GM18517 (cell line): ENCODE measurements at regions not wholly inside any gene's neighbourhood (a gene's known extent, or its start where the extent isn't known, plus 50 kb on each side); places are given as distances from the start of the nearest gene placed in this dataset.

Source experiments
- ATAC-seq: cut with Tn5 transposase; IDR thresholded peaks from one replicate; pipeline ENCODE4 v1.9.1; 2021; ENCODE audit warnings: mild to moderate bottlenecking, moderate library complexity; ENCODE audit not compliant: unreplicated experiment

GRCh38 chr5:3811116-3811515 is 215.5 kb downstream of the IRX1 start:
- ATAC-seq, result no peak

DNA sequence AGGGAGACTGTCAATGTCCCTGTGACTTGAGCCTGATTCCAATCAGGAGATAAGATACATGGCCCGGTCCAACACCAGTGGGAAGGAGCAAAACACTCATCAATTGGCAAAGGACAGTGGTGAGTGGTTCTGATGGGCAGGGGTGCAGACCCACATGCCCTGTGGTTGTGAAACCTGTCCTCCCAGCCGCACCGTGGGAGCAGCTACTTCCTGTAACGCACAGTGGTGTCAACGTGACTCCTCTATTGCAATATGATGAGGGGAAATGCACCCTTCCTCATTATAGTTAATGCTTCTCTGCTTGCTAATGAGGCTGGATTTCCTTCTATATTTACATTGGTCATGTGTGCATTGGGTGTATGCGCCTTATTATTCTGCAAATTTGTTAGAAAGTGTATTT is 223.0 kb downstream of the IRX1 start:
- no peak for ATAC-seq

- ATAC-seq, result no peak
Observed at GRCh38 chr5:3825531-3826451, 230.2 kb downstream of the IRX1 start.

DNA sequence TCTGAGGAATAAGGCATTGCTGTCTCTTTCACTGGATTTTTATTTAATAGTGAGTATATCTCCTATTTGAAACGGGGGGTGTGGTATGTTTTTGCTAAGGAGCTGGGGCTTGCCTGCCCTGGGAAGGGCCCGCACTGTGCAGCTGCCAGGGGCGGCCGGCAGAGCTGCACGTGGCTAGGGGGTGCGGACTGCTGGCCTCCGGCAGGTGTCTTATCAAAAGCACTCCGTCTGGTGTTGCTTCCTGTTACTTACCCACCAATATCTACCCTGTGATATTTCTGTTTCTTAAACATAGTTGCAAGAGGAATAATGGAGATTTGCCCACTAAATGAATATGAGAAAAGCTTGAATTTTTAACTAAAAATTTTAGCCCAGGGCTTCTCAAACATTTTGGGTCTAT is 232.0 kb downstream of the IRX1 start:
- no peak for ATAC-seq

DNA sequence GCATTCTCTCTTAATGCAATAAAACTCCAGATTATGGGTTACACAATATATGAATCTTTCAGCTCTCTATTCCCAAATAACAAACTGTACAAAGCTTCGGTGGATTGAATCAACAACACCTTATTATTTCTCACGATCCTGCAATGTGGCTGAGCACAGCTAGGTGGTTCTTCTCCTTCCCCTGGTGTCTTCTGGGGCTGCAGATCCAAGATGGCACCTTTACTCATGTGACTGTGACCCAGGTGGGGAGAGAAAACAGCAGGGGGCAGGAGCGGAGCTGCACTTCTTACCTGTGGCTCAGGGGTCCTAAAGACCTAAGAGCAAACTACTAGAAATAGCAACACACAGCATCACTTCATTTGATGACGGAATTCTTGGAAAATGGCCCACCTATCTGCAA is 233.1 kb downstream of the IRX1 start:
- ATAC-seq, result no peak

DNA sequence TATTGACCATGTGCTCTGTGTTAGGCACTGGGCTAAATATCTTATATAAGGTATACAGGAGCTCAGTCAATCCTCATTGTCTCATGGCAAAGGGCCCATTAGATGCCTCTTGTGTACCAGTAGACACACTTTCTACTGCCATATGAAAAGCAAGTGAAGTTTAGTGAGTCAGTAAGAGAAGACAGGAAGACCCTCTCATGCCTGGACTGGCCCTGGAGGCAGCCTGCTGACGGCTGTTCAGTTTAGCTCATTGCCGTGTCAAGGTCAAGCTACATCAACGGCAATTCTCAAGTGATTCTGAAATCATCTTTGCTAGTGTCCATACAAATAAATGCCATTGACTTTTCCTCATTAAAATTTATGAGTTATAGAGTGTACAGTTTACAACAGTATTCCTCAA is 237.9 kb downstream of the IRX1 start:
- ATAC-seq, result no peak

DNA sequence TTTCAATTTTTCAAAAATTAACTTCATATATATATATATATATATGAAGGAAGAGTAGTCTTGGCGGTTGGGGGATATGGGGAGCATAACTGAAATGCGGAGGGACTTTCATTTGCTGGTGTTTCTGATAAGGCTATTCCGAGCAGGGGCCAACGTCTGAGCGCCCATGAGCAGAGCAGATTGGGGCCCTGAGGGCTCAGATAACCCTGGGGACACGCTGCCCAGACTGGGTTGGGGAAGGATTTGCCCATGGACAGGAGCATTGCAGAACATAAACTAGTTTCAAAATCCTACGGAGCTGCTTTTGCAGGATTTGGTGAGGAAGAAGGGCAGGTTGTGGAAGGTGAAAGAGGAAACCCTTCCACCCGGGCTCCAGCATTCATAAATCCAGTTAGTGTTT is 240.2 kb downstream of the IRX1 start:
- no peak for ATAC-seq

DNA sequence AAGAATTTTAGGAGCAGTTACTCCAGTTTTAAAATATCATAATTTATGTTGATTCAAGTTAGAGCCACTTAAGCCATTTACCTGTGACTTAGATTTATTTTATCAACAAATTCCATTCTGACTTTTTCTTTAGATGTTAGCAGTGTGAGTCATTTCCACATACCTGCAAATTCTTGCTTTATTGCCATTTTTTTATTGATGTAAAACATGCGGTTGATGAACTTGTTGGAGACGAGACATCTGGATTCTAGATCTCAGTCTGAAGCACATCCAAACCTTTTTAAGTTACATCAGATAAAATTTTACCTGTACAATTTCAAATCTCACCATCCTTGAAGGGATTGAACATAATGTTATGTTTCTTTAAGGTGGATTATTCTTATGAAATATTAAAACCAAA is 240.9 kb downstream of the IRX1 start:
- ATAC-seq, result no peak

GRCh38 chr5:3837506-3837905 is 241.9 kb downstream of the IRX1 start:
- no peak for ATAC-seq

GRCh38 chr5:3839151-3839550 is 243.5 kb downstream of the IRX1 start:
- no peak for ATAC-seq

DNA sequence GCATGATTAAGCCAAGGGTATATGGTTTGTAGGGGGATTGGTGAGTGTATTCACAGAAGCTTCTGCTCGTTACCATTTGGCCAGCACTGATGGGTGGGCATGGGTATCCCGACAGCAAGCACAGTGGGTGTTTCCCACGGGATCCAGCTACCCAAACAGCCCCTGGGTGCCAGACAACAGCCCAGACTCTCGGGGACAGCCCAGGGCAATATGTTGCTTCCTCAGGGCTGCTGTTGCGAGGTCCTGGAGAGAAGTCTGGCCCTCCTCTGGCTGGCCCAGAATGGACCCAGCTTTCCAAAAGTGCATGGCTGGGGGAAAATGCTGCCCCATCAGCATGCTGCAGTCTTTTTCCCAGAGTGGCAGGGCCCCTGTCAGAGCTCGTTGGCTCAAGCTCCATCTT is 247.0 kb downstream of the IRX1 start:
- ATAC-seq, result no peak

DNA sequence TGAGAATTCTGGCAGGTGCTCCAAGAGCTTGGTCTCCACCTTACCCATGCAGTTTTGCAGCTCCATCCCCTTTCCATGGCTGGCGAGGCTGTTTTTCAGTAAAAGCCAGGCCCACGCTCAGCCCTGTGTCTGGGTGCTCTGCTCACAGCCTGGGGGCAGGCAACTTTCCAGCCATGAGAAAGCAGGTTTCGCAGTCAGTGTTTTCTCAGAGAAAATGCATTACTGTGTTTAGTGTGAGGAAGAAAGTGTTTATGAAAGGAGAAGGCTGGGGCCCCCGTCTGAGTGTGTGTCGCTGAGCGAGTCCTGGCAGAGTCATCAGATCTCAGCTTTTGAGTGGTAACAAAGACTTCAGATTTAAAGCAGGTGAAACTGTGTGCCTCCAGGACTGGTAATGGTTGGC is 248.1 kb downstream of the IRX1 start:
- no peak for ATAC-seq

DNA sequence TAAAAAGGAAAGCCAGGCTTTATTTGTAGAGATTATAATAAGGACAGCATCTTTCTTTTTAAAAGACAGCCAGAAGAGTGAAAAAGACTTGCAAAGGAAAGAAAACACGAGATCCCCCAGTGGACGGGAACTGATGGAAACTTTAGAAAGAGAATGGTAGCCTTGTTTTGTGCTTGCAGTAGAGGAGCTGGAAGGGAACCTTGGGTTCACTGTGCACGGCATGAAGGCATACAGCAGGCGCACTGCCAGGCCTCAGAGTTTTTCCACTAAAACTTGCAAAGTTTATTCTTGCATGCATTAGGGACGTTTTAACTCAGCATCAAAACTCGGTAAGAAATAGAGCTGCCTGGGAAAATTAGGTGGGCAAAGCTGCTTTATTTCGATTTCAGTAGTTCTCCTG is 248.6 kb downstream of the IRX1 start:
- ATAC-seq, result no peak

- no peak for ATAC-seq
Observed at GRCh38 chr5:3845230-3845629, 249.6 kb downstream of the IRX1 start.

DNA sequence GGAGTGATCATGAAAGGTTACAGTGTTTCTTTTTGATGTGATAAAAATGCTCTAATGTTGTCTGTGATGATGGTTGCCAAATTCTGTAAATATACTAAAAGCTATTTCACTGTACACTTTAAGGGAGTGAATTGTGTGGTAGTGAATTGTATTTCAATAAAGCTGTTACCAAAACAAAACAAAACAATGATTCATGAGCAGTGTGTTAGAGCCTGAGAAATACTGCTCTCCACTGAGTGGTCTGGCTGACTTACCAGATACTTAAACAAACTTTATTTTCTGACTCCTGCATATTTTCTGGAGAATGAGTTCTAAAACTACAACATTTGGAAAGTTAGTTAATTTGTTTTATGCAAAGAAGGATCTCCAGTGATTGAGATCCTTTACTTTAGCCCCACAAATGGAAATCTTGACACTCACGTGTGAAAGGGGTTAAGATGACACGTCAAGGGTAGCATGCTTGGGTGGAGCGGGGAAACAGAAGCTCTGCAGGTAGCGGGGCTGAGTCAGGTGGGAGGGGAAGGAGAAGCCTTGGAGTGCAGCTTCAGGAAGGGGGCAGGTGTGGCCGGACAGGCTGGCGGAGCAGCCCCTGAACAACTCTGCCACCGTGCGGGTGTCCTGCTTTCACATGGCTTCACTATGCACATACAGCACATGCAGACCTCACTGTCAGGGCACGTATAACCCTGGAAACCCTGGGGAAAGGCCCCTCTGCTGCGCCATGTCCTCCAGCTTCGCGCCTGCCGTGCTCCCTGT is 256.7 kb downstream of the IRX1 start:
- ATAC-seq, result no peak

GRCh38 chr5:3853362-3853761 is 257.7 kb downstream of the IRX1 start:
- ATAC-seq, result no peak

GRCh38 chr5:3854188-3854821 is 258.7 kb downstream of the IRX1 start:
- ATAC-seq, result no peak

DNA sequence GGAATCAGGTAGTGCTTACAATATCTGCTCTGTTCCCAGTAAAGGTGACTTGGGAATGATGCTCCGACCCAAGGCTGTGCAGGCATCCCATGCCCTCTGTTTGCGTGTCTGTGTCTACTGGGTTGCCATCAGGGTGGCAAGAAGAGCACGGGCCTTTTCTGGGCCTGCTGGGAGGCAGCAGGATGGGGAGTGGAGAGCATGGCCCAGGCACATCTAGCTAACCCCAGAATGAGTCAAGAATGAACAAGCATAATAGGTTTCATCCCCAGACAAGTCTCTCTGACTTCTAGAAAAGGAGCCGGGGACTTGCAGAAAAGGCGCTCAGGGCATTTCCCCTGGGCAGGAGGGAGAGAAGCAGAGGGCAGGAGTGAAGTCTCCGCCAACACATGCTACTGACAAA is 260.4 kb downstream of the IRX1 start:
- ATAC-seq, result no peak

GRCh38 chr5:3858524-3858923 is 262.9 kb downstream of the IRX1 start:
- ATAC-seq, result no peak

DNA sequence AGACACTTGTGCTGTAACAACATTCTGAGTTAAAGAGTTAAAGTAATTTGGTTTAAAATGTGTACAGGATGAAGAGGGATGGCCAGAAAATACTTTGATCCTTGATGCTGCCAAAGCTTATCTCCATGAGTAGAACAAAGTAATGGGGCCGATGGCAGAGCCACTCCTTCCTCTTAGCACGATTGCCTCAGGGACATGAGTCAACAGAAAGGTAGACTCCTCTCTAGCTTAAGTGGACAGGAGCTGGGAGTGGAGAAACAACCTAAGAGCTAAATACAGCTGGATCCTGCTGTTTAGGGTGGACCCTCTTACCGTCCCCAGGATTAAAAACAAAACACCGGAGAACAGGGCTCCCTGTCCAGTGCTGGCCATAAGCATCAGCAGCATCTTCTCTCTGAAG is 267.3 kb downstream of the IRX1 start:
- ATAC-seq, result no peak

DNA sequence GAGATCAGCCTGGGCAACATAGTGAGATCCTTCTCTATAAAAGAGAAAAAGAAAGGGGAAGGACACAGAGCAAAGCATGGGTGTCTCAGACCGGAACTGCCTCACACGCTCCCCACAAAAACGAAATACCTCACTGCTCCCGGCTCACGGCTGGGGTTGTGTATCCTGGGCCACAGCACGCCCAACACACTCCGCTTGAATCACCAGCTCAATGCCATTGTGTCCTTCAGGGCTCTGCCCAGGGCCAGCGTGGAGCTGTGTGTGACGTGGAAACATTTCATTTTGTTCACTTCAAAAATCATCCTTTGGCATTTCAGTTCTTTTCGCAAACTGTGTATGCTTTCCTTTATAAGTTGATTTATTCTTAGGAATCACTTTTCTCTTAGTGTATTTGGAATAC is 279.5 kb downstream of the IRX1 start:
- no peak for ATAC-seq

GRCh38 chr5:3878267-3878666 is 282.6 kb downstream of the IRX1 start:
- ATAC-seq, result no peak
